UCSD-AML1 (cell line): ENCODE measurements at regions not wholly inside any gene's neighbourhood (a gene's known extent, or its start where the extent isn't known, plus 50 kb on each side); places are given as distances from the start of the nearest gene placed in this dataset.

Source experiments
- DNase-seq: peaks from one replicate; lab custom pipeline; 2025; ENCODE audit not compliant: unreplicated experiment; lab: John Stamatoyannopoulos, UW

DNA sequence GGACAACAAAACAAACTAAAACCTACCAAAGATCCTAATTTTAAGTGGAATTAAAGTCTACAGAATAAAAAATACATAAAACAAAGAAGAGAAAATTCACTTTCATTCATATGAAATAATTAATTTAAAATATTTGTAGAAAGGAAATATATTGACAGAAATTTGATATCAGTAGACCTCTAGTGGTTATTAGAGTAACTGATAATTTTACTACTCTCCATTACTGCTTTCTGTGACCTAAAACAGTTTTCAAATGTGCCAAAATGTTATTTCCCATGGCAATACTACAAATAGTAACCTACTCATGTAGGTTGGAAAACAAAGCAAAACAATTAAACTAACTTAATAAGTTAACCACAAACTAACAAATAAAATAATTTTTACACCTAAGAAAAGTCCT is 147.1 kb downstream of the NOL4 start:
- no peak for DNase-seq

- no peak for DNase-seq
Observed at GRCh38 chr18:34075963-34076860, 148.5 kb downstream of the NOL4 start.

- no peak for DNase-seq
Observed at GRCh38 chr18:34061226-34061625, 163.5 kb downstream of the NOL4 start.

DNA sequence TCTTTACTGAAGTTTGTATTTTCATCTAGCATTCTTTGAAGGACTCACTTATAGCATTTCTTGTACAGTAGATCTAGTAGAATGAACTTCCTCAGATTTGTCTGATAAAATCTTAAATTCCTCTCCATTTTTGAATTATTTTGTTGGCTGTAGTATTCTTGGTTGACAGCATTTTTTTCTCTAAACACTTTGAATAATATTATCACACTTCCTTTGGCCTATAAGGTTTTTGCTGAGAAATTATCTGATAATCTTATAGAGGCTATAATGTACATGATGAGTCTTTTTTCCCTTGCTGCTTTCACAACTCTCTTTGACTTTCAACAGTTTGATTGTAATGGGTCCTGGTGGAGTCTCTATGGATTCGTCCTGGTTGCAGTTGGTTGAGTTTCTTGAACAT is 169.5 kb downstream of the NOL4 start:
- no peak for DNase-seq

DNA sequence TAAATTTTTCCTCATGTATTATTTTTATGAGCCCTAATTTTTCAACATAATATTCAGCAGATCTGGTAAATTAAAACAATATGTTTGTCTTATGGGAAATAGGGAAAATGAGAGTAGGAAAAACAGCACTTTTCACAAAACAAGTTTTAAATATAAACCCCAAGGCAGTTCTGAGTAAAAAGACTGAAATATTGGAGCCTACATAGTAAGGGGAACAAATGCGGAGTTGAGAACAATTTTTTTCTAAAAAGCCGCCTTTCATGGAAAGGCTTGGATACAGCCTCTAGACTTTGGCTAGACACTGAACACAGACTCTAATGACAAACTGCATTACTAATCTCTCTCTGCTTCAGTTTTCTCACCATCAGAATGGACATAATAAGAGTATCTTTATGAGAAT is 174.1 kb downstream of the NOL4 start:
- DNase-seq: no peak

DNA sequence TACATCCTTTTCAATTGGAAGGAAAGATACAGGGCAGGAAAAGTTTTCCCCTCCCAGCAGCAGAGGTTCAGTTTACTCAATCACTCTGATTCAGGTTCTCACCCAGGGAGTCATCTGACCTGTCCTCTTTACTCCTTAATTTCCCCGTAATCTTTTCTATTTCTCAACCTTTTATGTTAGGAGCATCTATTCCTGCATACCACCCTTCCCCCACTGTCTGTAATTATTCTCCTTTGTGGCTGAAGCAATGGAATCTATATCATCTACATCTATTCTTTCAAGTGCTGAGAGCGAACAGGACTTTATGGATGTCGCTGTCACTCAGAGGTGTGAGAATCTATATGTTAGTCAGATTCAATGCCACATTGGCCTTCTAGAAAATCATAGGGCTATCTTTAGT is 175.2 kb downstream of the NOL4 start:
- DNase-seq: no peak

GRCh38 chr18:34048423-34048822 is 176.3 kb downstream of the NOL4 start:
- no peak for DNase-seq

- no peak for DNase-seq
Observed at GRCh38 chr18:34042423-34043146, 182.1 kb downstream of the NOL4 start.

DNA sequence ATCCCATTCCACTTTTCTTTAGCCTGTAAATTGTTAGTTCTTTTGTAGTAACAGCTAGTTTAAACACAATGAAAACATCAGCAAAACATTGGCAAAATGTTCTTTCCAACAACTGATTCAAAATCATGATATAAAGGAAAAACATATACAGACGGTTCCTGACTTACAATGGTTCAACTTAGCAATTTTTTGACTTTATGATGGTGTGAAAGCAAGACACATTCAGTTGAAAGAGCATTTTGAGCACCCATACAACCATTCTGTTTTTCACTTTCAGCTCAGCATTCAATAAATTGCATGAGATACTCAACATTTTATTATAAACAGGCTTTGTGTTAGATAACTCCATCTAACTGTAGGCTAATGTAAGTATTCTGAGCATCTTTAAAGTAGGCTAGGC is 185.1 kb downstream of the NOL4 start:
- DNase-seq: no peak

DNA sequence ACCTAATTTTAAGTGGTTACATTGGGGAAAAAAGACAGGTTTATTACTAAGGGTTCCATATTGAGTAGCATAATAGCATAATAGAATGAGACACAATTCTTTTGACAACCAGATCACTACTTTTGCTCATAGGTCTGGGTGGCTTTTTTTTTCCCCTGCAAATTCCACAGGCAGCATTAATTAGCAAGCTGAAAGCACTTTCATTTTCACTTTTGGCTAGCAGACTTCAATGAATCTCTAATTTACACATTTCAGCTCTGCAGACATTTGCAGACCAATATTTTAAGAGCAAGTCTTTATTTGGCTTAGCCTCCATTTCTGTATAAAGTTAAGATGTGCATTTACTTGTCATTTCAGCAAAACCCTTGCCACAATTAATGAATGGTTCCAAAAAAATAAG is 185.5 kb downstream of the NOL4 start:
- no peak for DNase-seq

DNA sequence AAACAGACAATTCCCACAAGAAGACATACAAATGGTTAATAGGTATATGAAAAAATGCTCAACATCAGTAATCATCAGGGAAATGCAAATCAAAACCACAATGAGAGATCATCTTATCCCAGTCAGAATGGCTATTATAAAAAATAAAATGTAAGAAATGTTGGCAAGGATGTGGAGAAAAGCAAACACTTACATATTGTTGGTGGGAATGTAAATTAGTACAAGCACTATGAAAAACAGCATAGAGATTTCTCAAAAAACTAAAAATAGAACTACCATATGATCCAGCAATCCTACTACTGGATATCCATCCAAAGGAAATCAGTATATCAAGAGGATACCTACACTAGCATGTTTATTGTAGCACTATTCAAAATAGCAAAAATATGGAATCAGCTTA is 186.6 kb downstream of the NOL4 start:
- no peak for DNase-seq

- no peak for DNase-seq
Observed at GRCh38 chr18:34033968-34034367, 190.7 kb downstream of the NOL4 start.

DNA sequence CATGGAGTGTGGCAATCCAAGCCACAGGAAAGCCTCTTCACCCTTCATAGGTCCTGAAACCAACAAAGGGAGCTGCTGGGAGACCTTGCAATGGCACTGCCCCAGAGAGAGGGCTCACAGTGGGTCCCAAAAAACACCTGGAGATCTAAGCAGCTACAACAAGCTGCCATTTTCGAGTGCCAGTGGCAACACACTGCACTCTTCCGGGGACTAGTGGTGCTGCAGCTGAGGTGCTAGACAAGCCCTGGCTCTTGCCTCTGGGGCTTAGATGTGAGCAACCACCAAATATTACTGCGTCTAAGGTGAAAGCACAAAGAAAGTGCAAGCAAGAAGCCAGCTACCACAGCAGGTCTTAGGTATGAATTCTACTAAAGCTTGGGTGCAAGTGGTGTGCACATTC is 192.9 kb downstream of the NOL4 start:
- DNase-seq: no peak

DNA sequence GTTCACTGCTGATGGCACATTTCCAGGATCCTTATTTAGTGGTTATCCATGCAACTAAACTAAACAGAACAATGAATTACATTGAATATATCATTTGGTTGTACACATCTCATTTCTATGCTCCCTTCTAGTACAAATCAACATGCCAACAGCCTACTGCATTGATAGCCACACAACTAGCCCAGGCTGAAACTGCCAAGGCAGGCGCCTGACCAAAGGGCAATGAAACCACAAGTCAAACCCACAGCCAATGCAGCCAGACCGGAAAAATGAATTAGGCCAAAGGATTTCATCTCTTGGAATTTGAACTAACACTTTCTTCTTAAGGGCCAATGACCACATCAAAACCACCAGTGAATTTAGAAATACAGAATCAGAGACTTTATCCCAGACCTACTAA is 196.4 kb downstream of the NOL4 start:
- DNase-seq: no peak

DNA sequence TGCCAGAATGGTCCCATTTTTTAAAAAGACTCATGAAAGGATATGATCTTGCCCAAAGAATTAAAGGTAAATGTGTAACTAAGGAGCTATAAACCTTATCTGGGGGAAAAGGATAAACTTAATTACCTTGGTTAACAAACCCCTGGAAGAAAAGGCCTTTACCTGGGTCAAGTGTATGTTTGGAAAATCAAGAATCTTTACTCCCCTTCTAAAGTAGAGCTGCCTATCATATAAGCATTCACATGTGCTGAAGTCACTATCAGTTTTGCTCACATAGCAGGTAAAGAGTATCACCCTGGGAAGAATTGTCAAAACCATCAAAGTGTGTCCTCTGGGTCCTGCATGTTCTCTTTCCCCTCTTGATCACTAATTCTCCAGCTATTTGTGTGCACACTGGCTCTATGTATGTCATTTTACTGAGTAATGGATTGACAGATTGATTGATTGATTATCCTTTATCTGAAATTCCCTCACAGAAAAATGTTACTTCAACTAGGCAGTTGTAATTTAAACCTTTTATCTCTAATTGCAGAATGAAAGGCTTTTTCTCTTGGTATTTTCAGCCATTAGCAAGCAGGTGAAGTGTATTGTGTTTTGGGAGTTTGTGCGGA is 199.4 kb downstream of the NOL4 start:
- no peak for DNase-seq

DNA sequence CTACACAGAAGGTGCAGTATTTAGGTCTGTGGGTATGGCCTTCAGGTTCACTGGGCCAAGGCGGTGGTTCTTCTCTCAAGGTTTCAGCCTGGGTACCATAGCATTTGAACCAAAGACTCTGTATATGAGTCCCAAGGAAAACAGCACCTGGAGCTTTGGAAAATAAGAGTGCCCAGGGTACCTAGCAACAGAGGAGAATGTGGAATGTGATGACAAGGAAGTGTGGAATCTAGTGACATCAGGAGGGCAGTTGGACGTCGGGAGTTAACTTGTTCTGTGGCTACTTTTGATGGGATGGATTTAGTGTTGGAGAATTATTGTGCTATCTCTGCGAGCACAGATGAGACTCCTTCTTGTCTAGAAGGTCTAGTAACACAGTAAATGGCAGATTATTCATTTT is 201.2 kb downstream of the NOL4 start:
- no peak for DNase-seq

DNA sequence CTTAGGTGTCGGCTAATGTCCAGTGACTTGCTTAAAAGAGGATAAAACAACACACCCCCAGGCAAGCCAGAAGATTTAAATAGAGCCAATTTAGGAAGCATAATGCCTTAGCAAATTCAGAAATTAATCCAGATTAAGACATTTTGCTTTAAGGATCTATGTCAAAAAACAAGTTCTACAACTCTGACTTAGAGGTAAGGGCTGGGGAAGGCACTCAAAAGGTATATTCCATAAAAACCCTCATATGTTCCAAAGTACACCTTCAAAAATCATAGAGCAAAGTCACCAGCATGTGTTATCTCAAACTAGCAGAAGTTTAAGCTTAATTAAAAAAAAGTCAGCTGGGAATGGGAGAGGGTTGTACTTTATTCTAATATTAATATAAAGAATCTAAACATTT is 206.4 kb downstream of the NOL4 start:
- no peak for DNase-seq

- no peak for DNase-seq
Observed at GRCh38 chr18:34003687-34004086, 221.0 kb downstream of the NOL4 start.

GRCh38 chr18:34002130-34002529 is 222.6 kb downstream of the NOL4 start:
- DNase-seq: no peak

DNA sequence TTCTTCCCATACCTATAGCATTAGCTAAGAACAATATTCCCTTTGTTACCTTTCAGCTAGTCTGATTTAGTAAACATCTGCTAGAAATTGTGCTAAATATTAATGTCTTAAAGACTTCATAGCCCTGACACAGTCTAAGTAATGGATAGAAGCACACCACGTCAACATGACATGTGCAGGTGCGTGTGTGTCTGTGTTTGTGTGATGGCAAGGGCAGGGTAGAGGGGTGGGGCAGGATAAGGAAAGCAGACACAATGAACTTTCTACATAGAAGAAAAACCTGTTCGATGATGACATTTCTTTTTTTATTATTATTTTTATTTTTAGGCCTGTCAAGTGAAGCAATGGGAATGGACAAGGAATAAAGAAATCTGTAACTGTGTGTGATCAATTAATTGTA is 223.3 kb downstream of the NOL4 start:
- no peak for DNase-seq

DNA sequence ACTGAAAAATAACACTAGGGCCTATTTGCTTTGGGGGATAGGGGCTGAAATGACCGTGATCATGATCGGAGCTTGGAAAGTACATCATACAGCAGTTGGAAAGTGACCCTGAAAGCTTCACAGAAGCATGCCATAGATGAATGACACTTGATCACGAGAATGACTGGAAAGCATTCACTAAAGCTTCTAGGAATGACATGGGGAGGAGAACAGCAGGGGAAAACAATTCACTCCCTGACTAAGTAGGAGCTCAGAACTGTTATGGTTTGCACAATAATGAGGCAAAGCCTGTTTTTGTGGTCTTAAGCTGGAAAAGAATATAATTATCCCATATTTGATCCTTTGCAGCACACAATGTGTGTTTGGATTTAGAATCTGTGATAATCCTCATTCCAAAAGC is 237.5 kb downstream of the NOL4 start:
- DNase-seq: no peak

GRCh38 chr18:33983126-33983525 is 241.6 kb downstream of the NOL4 start:
- DNase-seq: no peak
